GM12891 (cell line): ENCODE measurements at regions not wholly inside any gene's neighbourhood (a gene's known extent, or its start where the extent isn't known, plus 50 kb on each side); places are given as distances from the start of the nearest gene placed in this dataset.

Experiments
- DNase-seq: peaks from one replicate; pipeline ENCODE4 v3.0.0; 2011; ENCODE audit warnings: low spot score; ENCODE audit not compliant: insufficient read length
- FAIRE-seq: peaks from 2 replicates; lab custom pipeline; 2011; peaks lifted over from hg19 to GRCh38; lab: Jason Lieb, UNC
- PAX5 ChIP-seq: IDR thresholded peaks from 2 replicates; pipeline ENCODE4 v1.6.1; 2011; ENCODE audit warnings: low read length, moderate library complexity, mild to moderate bottlenecking; ENCODE audit not compliant: insufficient read depth, severe bottlenecking
- POLR2A ChIP-seq: IDR thresholded peaks from 2 replicates; pipeline ENCODE4 v1.6.1; 2011; ENCODE audit warnings: low read depth, low read length, control low read depth
- POLR2AphosphoS5 ChIP-seq: IDR thresholded peaks from 2 replicates; pipeline ENCODE4 v1.6.1; 2011; ENCODE audit warnings: low read depth, low read length, control low read depth
- POU2F2 ChIP-seq: IDR thresholded peaks from 2 replicates; pipeline ENCODE4 v1.6.1; 2011; ENCODE audit warnings: low read depth, mild to moderate bottlenecking, control low read depth, low read length, moderate library complexity
- SPI1 ChIP-seq: IDR thresholded peaks from 2 replicates; pipeline ENCODE4 v1.6.1; 2011; ENCODE audit warnings: low read depth, low read length, control low read depth
- TAF1 ChIP-seq: IDR thresholded peaks from 2 replicates; pipeline ENCODE4 v1.6.1; 2011; ENCODE audit warnings: low read depth, low read length, control low read depth

GRCh38 chr3:174397848-174398247, 461.3 kb upstream of the NAALADL2 start:
- TF ChIP-seq PAX5 (no peak), TAF1 (no peak)
- no peak for DNase-seq
- no peak for FAIRE-seq

GRCh38 chr3:174398761-174399160, 460.4 kb upstream of the NAALADL2 start:
- TF ChIP-seq SPI1 (no peak), PAX5 (no peak), POLR2AphosphoS5 (no peak), POU2F2 (no peak), TAF1 (no peak)
- DNase-seq (no peak), FAIRE-seq (no peak)

- TF ChIP-seq SPI1 = no peak
- no peak for DNase-seq
- FAIRE-seq = no peak
Measured at GRCh38 chr3:174403831-174404230, 455.3 kb upstream of the NAALADL2 start.

GRCh38 chr3:174408310-174408709, 450.8 kb upstream of the NAALADL2 start:
- no peak for TF ChIP-seq POLR2A
- TF ChIP-seq TAF1 = no peak
- no peak for TF ChIP-seq PAX5
- TF ChIP-seq SPI1 = no peak
- FAIRE-seq (no peak), DNase-seq (no peak)

- no peak for TF ChIP-seq POU2F2
- TF ChIP-seq PAX5 = no peak
- no peak for TF ChIP-seq POLR2AphosphoS5
- no peak for TF ChIP-seq POLR2A
- TF ChIP-seq SPI1 = no peak
- no peak for TF ChIP-seq TAF1
- FAIRE-seq (no peak), DNase-seq (no peak)
Measured at GRCh38 chr3:174409086-174409743, 449.9 kb upstream of the NAALADL2 start.

- TF ChIP-seq SPI1 = no peak
- no peak for TF ChIP-seq PAX5
- FAIRE-seq (no peak), DNase-seq (no peak)
Measured at GRCh38 chr3:174413062-174413912, 445.8 kb upstream of the NAALADL2 start.

- FAIRE-seq (no peak), DNase-seq (no peak)
- TF ChIP-seq POU2F2 = no peak
- no peak for TF ChIP-seq POLR2A
- no peak for TF ChIP-seq POLR2AphosphoS5
- TF ChIP-seq PAX5 = no peak
- TF ChIP-seq TAF1 = no peak
- TF ChIP-seq SPI1 = no peak
Measured at GRCh38 chr3:174414902-174415301, 444.2 kb upstream of the NAALADL2 start.

- TF ChIP-seq SPI1 (no peak), TAF1 (no peak), PAX5 (no peak), POU2F2 (no peak), POLR2AphosphoS5 (no peak), POLR2A (no peak)
- no peak for FAIRE-seq
- DNase-seq = no peak
Measured at GRCh38 chr3:174417573-174417972, 441.6 kb upstream of the NAALADL2 start.

- TF ChIP-seq TAF1 = no peak
- no peak for TF ChIP-seq SPI1
- TF ChIP-seq POLR2A = no peak
- no peak for TF ChIP-seq POLR2AphosphoS5
- no peak for TF ChIP-seq POU2F2
- FAIRE-seq (no peak), DNase-seq (no peak)
Measured at GRCh38 chr3:174419216-174419615, 439.9 kb upstream of the NAALADL2 start.

- no peak for TF ChIP-seq POLR2A
- TF ChIP-seq POLR2AphosphoS5 = no peak
- TF ChIP-seq PAX5 = no peak
- no peak for TF ChIP-seq TAF1
- no peak for TF ChIP-seq SPI1
- TF ChIP-seq POU2F2 = no peak
- DNase-seq (no peak), FAIRE-seq (no peak)
Measured at GRCh38 chr3:174423936-174424335, 435.2 kb upstream of the NAALADL2 start.
